Cerebellar nuclear complex (tissue), 1 donor: ENCODE measurements at regions not wholly inside any gene's neighbourhood (a gene's known extent, or its start where the extent isn't known, plus 50 kb on each side); places are given as distances from the start of the nearest gene placed in this dataset.
"Not testable (repeated sequence)": the region's sequence is repeated elsewhere in the genome, so short reads cannot be mapped to it uniquely, and the experiment has no call there.

Source experiments
- DNase-seq, 2 experiments: peaks; one replicate each; lab custom pipeline; 2025; lab: John Stamatoyannopoulos, UW

- no peak for DNase-seq
These were observed 440.4 kb upstream of the CDH20 start for GRCh38 chr18:60892855-60893254.

- DNase-seq: no peak
These were observed 439.7 kb upstream of the CDH20 start for GRCh38 chr18:60893355-60894097.

- no peak for DNase-seq
These were observed 438.8 kb upstream of the CDH20 start for GRCh38 chr18:60894254-60894945.

GRCh38 chr18:60895181-60895580 lies 438.0 kb upstream of the CDH20 start:
- no peak for DNase-seq

GRCh38 chr18:60898111-60898510 lies 435.1 kb upstream of the CDH20 start:
- no peak for DNase-seq

- no peak for DNase-seq
These were observed 427.5 kb upstream of the CDH20 start for GRCh38 chr18:60905699-60906098.

GRCh38 chr18:60910534-60910933 lies 422.7 kb upstream of the CDH20 start:
- DNase-seq: no peak

GRCh38 chr18:60911504-60911903 lies 421.7 kb upstream of the CDH20 start:
- no peak for DNase-seq

- no peak for DNase-seq
These were observed 418.1 kb upstream of the CDH20 start for GRCh38 chr18:60915160-60915559.

GRCh38 chr18:60918862-60919261 lies 414.4 kb upstream of the CDH20 start:
- not testable (repeated sequence) for DNase-seq

GRCh38 chr18:60925892-60926291 lies 407.3 kb upstream of the CDH20 start:
- no peak for DNase-seq

GRCh38 chr18:60929966-60930365 lies 403.3 kb upstream of the CDH20 start:
- DNase-seq: no peak

GRCh38 chr18:60935041-60935910 lies 398.0 kb upstream of the CDH20 start:
- DNase-seq: no peak

- DNase-seq: no peak
These were observed 397.1 kb upstream of the CDH20 start for GRCh38 chr18:60936101-60936500.

GRCh38 chr18:60943297-60943696 lies 389.9 kb upstream of the CDH20 start:
- DNase-seq: no peak

- DNase-seq: no peak
These were observed 382.6 kb upstream of the CDH20 start for GRCh38 chr18:60950634-60951033.

GRCh38 chr18:60951091-60951490 lies 382.1 kb upstream of the CDH20 start:
- no peak for DNase-seq

GRCh38 chr18:60962625-60963024 lies 370.6 kb upstream of the CDH20 start:
- no peak for DNase-seq

- no peak for DNase-seq
These were observed 367.4 kb upstream of the CDH20 start for GRCh38 chr18:60965856-60966255.

GRCh38 chr18:60966876-60967275 lies 366.4 kb upstream of the CDH20 start:
- no peak for DNase-seq

- DNase-seq: no peak
These were observed 357.8 kb upstream of the CDH20 start for GRCh38 chr18:60975420-60975819.

- no peak for DNase-seq
These were observed 356.3 kb upstream of the CDH20 start for GRCh38 chr18:60976976-60977375.

- DNase-seq: no peak
These were observed 354.9 kb upstream of the CDH20 start for GRCh38 chr18:60978338-60978737.
